ENCODE measurements at regions not wholly inside any gene's neighbourhood (a gene's known extent, or its start where the extent isn't known, plus 50 kb on each side); places are given as distances from the start of the nearest gene placed in this dataset.

DNA sequence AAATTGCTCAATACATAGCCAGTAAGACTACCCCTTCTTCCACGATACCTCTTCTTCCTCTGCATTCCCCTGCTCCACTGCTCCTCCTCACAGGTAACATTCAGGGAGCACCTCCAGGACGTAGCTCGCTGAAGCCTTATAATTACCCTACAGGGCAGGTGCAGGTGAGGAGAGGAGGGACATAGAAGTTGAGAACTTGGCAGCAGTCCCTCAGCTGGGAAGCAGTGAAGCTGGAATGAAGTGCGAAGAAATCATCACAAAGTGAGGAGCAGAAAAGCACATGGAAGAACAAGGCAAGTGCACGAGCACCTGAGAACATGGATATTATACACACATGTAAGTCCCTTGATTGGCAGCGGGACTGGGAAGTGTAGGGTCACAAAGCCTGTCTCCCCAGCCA, 118.2 kb downstream of the HSD17B3 start:
- no peak for DNase-seq (ENCODE audit: low read depth in 2 of 2)

DNA sequence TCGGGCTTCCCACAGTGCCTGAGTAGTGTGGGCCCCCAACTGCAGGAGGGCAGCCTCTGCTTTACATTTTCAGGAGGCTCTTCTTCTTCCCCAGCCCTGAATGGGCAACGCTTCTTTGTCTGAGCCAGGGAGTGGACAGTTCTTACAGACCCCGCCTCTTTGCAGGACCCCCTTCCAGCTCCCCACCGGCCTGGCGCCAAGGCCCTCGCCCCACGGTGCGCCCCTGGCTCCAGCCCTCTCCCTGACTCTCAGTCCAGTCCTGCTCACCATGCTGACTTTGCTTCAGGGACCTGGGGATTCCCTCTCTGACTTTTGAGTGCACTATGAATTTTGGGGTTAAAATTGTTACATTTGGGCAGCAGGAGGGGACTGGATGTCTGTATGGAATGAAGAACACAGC, 123.8 kb downstream of the HSD17B3 start:
- DNase-seq (ENCODE audit: low read depth in 2 of 2), result no peak

DNA sequence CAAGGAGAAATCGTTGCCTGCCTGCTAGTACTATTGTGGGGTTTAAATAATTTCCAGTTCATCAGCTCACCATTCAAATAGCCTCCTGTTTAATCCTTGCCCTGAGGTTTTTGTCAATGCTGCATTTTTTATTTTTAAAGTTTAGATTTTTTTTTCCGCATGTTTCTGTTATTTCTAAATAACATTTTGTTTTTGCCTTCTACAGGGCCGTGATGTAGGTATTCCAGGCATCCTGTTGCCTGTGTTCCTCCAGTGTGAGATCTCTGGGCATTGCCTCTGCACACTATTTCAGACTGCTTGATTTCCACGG, 124.3 kb downstream of the HSD17B3 start:
- DNase-seq (ENCODE audit: low read depth in 2 of 2), result no peak

DNA sequence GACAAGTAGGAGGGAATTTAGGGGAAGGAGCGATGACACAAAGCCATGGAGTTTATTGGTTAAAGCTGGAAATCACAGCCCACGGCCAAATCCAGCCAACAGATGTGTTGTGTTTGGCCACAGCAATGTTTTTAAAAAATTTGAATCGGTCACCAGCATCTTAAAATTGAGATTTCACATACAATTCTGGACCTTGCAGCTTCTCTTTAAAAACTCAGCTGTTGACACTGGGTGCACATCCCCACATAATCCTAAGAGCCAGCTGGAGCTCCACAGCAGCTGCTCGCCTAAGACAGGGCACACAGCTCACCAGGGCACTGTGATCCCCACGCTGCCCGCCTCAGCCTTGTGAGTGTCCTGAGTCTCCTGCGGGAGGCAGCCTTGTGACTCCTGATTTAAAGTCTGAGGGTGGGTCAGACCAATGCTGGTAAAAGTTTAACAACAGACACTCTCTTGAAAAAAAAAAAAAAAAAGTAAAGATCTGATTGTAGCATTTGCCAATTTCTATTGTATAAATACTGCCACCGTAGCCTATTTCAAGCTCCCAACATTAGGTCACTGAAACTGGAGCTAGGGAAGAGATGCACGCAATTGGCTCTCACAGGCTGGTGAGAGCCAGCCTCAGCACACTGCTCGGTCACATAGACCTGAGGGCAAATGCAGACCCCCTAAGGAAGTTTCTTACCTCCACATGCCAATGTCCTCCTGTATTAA, 124.8 kb downstream of the HSD17B3 start:
- DNase-seq (ENCODE audit: low read depth in 2 of 2), result no peak

DNA sequence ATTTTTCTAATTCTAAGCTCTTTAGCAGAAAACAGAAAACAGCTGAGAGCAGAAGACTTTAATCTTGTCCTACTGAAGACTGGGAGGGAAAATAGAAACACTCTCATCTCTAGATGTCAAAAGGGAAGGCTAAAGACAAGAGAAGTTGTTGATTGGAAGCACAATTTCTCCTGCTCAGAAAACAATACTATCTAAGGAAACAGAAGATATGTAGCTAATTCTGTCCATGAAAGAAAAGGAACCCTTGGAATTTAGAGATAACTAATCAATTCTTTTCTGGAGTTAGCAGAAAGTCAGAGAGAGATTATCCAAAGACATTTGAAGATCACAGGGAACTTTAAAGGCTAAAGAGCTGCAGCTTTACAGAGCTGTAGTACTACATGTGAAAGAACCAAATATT, 126.2 kb downstream of the HSD17B3 start:
- DNase-seq (ENCODE audit: low read depth in 2 of 2), result no peak

DNA sequence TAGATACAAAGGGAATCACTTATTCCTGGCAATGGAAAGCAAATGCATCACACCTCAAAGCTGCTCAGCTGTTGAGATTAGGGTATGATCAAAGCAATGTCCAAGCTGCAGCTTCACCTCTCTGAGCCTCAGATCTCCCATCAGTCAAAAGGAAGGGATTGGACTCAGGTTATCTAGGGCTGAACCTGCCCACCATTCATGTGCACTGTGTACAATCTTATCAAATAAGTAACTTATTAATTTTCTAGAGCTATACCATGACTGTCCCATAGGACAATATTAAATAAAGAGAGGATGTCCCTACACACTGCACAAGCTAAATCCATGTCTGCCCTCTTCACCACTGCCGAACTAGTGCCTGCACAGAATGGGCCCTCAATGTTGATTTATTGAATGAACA, 127.0 kb downstream of the HSD17B3 start:
- no peak for DNase-seq (ENCODE audit: low read depth in 2 of 2)

DNA sequence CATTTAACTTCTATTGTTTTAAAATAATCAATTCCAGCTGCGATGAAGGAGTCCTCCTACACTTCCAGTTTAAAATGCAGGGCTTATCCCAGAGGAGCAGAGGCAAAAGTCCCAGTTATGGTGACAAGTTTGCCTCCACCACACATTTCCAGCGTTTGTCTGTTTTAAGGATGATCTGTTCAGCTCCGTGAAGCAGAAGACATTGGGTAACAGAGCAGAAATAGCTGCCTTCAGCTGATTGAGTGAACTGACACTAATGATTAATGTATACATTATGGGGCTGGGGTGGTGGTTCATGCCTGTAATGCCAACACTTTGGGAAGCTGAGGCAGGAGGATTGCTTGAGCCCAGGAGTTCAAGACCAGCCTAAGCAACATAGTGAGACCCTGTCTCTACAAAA, 127.6 kb downstream of the HSD17B3 start:
- no peak for DNase-seq (ENCODE audit: low read depth in 2 of 2)

DNA sequence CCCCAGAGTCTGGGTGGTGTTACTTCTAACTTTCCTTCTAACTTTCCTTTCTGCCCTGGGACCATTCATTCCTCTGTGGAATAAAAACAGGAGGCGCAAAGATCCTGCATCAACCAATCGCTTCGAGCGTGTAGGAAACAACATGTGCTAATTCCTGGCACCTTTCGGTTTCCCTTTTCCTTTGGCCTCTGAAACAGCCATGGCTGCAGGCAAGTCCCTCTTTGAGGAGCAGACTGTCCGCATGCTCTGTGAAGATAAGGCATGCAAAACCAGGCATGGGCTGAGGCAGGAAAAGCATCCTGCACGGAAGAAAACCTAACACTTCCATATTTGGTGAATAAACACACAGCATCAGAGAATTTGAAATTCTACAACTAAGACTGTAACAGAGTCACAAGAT, 128.3 kb downstream of the HSD17B3 start:
- no peak for DNase-seq (ENCODE audit: low read depth in 2 of 2)

DNA sequence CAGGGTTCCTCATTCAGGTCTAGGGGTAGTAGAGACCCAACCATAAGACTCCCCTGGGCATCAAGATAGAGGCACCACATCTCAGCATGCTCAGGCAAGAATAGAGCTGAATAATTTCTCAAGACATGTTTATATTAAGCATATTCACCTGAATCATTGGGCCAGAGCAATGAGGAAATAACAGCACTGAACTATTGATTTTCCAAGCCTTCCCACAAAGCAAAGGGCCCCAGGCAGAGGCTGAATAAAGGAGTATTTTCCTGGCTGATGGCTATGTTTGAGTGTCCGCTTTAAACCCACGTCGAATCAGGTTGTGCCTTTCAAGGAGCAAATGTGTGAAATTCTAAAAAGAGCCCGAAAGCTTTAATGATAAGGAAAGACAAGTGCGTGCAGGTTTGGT, 129.2 kb downstream of the HSD17B3 start:
- no peak for DNase-seq (ENCODE audit: low read depth in 2 of 2)

DNA sequence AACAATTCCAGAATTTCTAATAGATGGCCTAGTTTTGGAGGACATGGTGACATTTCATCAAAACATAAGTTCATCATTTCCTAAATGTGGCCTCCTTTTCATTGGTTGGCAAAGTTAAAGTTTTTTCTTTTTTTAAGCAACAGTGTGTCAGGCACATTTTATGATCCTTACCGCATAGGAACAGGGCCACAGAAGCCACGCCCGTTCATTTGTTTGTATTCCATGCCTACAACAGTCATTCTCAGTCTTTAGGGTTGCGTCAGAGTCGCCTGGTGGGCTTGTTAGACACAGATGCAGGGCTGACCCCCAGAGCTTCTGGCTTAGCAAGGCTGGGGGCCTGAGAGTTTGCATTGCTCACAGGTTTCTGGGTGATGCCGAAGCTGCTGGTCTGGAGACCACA, 130.2 kb downstream of the HSD17B3 start:
- no peak for DNase-seq (ENCODE audit: low read depth in 2 of 2)

DNA sequence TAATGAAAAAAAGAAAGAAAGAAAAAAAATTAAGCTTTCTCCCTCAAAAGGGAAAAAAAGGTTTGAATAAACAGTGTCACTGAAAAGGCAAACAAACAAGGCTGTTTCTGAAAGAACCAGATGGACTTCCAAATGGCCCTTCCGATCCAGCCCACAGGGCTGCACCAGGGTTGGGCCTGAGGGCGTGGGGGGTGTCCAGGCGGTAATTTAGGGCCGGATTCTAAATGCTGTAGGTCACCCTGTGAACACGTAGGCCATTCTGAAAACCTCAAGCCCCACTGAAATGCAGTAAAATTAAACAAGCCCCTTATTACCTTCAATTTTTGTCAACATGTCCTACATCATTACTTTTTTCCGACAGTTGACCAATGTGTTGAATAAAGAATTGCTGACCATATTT, 132.1 kb downstream of the HSD17B3 start:
- no peak for DNase-seq (ENCODE audit: low read depth in 2 of 2)

DNA sequence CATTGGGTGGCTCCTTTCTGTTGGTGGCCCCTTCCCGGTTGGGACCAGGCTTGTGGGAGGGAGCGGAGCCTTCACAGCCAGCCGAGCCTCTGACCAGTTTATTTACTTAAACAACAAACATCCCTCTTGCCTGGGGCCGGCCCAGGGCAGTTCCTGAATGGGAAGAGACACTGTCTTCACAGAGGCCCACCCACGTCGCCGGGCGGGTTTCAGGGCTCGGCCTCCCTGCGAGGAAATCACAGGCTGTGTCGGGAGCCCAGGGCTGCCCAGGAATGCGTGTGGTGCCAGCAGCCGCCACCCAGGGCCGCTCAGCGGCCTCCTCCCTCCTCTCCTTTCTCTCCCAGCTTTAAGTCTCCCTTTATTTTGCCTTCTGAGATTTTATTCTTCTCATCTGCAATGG, 132.5 kb downstream of the HSD17B3 start:
- DNase-seq (ENCODE audit: low read depth in 2 of 2), result no peak

DNA sequence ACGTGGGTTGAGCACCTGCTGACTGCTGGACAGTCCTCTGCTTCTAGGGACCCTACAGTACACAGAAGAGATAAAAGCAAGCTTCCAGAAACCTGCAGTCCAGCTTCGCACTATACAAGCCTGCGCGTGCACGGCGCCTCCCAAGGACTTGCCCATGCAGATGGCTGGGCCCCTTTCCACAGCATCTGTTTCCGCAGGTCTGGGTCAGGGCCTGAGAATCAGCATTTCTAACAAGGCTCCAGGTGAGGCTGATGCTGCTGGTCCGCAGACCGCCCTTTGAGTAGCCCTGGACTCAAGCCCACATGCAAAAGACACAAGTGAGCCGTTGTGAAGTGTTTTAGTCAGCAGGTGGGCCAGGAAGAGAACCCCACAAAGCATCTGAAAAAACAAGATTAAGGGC, 133.1 kb downstream of the HSD17B3 start:
- no peak for DNase-seq (ENCODE audit: low read depth in 2 of 2)

DNA sequence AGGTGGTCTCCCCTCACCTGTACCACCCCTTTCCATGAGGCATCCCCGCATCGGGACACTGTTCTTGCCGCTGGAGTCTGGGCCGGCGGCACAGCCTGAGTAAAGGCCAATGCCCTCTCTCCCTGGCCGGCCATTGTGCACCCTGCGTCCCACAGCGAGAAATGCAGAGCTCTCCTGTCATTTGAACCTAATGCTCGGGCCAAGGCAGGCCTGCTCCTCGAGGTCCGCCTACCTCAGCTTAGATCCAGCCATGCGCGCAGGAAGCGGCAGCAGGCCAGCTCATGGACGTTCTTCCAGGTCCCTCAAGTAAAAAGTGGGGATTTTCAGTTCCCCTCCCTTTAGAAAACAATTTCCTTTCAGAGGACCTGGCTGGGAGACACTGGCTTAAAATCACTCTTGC, 135.0 kb downstream of the HSD17B3 start:
- DNase-seq (ENCODE audit: low read depth in 2 of 2), result no peak

DNA sequence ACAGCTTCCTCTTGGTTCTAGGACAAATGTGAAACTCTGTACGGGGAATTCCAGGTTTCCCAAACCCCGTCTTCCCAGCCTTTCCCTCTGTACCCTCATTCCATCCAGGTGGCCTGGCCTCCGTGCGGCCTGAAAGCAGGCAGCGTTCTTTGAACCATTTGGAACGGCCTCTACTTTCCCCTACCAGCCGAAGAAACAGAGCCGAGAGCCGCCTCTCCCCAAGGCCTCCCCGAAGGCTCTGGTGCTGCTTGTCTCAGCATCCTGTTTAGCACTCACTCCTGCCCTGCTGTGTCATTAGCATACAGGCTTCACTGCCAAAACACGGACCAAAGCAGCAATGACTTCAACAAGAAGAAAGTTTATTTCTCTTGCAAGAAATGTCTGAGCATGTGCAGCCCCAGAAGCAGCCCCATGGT, 137.7 kb downstream of the HSD17B3 start:
- DNase-seq (ENCODE audit: low read depth in 2 of 2), result no peak

DNA sequence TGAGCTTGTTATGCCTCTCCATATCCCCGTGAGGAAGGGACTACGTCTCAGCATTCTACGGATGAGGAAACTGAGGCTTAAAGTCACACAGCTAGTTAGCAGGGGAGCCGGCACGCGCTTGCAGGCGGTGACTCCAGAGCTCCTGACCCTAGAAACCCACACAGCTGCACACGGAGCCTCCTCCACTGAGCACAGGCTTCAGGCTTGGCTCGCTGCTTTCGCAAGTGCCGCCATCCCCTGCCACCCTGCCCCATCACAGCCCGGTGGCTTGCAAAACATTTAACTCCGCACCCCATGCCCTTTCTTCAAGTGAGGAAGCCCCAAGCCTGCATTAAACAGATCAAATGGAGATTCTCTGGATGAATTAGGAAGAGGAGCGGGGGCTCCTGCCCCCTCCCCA, 138.3 kb downstream of the HSD17B3 start:
- DNase-seq (ENCODE audit: low read depth in 2 of 2), result no peak

DNA sequence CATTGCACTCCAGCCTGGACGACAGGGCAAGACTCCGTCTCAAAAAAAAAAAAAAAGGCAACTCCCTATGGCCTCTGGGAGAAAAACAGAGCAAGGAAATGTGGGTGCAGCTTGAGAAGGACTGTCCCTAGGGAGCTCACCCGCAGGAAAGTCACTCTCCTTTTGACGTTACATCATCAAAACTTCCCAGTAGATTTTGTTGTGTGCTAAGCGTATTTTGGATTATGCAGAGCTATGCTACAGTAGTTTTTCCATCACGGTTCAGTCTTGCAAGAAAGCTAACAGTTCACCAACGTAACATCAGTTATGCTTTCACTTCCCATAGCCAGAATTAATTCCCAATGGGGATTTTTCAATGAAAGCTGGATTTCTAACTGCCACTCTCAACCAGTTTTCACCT, 138.8 kb downstream of the HSD17B3 start:
- DNase-seq (ENCODE audit: low read depth in 2 of 2), result no peak

DNA sequence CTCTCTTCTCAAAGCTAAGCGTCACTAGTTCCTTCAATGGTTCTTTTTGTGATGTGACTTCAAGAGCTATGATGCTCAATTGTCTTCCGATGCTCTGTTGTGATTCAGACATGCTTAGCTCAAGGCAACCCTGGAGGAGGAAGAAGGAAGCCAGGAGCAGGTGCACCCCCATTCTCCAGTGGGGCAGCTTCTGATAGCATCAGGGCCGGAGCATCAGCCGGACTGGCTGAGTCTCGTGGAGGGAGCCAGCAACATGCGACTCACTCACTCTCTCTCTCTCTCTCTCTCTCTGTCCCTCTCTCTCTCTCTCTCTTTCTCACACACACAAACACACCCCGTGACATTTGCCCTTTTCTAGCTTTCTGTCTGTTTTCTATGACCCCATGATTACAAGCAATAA, 140.2 kb downstream of the HSD17B3 start:
- DNase-seq (ENCODE audit: low read depth in 2 of 2), result no peak

DNA sequence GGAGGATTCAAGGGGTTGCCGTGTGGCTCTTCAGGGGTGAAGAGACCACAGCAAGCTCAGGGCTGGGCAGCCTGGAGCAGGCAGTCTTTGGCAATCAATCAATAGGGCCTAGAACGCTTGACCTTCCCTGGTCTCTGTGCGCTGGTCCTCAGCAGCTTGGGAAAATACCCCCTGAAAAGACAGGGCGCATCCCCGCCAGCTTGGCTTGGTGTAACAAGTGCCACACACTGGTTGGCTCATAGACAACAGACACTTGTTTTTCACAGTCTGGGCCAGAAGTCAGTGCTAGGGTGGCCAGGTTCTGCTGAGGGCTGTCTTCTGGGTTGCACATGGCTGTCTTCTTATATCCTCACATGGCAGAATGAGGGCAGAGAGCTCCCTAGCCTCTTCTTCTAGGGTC, 141.1 kb downstream of the HSD17B3 start:
- DNase-seq (ENCODE audit: low read depth in 2 of 2), result no peak

DNA sequence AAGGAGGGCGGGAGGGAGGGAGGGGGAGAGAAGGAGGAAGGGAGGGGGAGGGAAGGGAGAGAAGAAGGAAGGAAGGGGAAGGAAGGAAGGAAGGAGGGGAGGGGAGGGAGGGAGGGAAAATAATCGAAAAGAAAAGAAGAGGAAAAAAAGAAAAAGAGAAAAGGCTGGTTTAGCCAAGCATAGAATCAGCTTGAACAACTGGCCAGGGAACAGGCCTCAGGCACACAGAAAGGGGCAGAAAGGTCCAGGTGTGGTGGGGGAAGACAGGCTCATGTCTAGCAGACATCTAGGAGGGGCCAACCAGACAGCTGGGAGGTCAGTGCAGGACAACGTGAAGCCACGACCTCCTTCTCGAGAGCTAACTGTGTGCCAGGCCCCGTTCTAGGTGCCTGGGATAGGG, 141.8 kb downstream of the HSD17B3 start:
- no peak for DNase-seq (ENCODE audit: low read depth in 2 of 2)

DNA sequence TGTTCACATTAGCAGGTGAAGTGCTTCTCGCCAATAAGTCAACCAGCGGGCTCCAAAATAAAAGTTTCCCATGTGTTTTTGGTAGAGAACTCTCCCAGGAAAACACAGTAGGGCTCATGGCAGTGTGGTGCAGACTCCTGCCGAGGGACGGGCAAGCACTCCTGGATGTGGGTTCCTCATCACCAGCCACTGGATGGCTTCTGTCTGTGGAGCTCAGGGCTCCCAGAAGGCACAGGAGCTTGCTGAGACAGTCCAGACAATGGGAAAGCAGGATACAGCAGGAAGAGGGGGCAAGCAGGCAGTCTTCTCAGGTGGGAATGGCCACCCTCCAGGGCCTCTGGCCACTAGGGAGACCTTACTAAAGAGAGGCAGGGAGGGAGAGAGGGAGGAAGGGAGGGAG, 142.4 kb downstream of the HSD17B3 start:
- no peak for DNase-seq (ENCODE audit: low read depth in 2 of 2)

DNA sequence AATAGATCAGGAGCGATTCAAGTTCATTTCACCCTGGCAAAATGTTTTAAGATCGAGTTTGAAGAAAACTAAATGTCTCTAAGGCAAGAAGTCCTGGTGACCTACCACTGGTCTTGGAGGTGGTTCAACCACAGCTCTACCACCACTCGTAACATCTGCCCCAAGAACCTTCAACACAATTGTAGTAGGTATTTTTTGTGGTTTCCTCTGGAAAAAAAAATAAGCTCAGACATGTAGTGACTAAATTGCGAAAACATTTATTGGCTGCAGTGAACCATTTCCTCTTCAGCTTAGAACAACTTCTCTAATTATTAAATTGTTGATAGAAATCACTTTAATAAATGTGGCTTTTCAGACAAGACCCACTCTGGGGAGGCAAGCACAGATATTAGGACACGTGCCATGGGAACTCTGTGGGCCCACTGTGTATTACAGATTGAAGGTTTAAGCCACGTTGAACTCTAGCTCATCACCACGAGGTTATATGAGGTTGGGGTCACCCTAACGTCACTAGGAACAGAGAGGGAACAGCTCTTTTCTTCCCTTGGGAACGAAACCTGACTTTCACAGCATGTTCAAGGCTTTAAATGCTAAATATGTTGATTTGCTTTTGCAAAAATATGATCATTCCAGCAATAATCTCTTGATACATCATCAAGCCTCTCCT, 142.9 kb downstream of the HSD17B3 start:
- DNase-seq (ENCODE audit: low read depth in 2 of 2), result no peak

DNA sequence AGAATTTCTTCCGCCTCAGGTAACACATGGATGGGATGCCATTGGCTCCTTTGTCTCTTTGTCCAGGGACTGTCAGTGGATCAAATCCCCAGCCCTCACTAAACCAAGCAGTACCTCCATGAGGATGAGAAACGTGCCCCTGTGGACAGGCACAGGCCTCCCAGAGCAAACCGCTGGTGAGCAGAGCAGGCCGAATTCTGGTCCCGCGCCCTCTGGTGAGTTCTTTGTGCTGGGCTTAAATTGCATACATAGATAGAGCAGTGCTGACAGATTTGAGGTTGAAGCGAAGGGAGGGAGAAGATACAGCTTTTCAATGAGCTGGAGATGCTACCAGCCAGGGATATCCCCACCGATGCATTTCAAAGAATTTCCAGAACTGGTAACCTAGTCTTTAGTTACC, 143.8 kb downstream of the HSD17B3 start:
- no peak for DNase-seq (ENCODE audit: low read depth in 2 of 2)

DNA sequence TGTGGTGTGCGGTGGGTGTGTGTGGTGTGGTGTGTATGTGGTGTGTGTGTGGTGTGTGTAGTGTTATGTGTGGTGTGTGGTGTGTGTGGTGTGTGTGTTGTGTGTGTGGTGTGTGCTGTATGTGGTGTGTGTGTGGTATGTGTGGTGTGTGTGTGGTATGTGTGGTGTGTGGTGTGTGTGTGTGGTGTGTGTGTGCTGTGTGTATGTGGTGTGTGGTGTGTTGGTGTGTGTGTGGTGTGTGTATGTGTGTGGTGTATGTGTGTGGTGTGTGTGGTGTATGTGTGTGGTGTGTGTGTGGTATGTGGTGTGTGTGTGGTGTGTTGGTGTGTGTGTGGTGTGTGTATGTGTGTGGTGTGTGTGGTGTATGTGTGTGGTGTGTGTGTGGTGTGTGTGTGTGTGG, 144.3 kb downstream of the HSD17B3 start:
- DNase-seq (ENCODE audit: low read depth in 2 of 2), result no peak

All from fibroblast of skin of left biceps (primary cell).